NCI-H1417 (cell line): ENCODE measurements at regions not wholly inside any gene's neighbourhood (a gene's known extent, or its start where the extent isn't known, plus 50 kb on each side); places are given as distances from the start of the nearest gene placed in this dataset.
A peak's percentile ranks its signal among the peaks of the same experiment; 100 is the strongest.
"Not testable (repeated sequence)": the region's sequence is repeated elsewhere in the genome, so short reads cannot be mapped to it uniquely, and the experiment has no call there.

Experiments used
- DNase-seq, 3 experiments: peaks; one replicate each; lab custom pipeline; 2025; lab: John Stamatoyannopoulos, UW

DNA sequence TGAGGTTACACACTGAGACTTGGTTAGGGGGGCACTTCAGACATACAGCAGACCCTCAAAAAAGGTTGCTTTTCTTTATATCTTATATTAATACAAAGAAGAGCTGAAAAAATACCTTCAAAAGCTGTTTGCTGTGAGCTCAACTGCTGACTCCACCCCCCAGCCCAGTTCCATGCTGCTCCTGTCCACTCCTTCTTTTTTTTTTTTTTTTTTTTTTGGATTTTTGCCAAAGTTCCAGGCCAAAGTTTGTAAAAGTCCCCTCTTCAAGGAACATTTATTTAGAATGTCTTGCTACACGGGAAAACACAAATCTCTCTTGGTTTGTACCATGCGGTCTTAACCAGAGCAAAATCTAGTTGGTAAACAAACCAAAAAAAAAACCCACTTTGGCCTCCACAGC is 85.3 kb upstream of the AKAP12 start:
- DNase-seq, result peak in 1 of 3 experiments; percentile 41

DNA sequence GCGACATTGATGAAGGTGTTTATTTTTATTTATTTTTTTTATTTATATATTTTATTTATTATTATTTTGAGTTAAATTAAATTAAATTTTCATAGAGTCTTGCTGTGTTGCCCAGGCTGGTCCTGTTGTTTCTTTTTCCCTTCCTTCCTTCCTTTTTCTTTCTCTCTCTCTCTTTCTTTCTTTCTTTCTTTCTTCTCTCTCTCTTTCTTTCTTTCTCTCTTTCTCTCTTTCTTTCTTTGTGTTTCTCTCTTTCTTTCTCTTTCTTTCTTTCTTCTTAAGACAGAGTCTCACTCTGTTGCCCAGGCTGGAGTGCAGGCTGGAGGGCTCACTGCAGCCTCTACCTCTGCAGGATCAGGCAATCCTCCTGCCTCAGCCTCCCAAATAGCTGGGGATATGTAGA is 84.7 kb upstream of the AKAP12 start:
- DNase-seq, result no peak

DNA sequence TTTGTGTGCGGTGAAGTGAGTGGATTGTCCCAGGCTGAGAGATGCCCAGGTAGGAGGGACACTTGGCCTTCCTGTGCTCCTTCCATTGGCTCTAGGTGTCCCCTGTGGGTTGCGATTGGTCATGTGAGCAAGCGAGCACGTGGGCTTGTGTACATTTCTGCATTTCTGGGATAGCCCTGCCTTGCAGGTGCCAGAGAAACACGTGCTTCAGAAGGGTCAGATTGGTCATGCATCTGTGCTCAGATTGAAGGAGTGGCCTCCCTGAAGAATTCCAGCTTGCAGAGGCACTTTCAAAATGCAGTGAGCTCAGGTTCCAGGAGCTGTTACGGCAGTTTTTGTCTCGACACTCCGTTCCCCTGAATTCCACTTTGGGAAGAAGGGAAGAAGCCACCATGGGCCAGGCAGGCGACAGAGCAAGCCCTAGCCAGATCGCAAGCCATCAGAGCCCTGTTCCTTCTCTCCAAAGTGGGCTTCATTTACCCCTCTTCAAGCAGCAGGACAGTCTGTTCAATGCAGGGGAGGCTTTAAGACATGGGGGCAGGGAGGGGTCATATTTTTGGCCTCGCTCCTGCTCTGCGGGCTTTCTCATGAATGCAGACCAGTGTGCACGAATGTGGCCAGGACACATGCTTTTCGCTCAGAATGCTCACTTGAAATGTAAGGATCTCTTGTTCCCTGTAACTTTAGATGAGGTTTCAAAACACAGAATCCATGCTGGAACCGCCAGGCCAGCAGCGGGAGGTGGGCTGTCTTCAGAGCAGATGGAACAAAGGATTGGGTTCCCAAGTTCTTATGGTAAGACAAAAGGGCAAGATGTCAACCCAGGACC is 78.6 kb upstream of the AKAP12 start:
- peak in 1 of 3 experiments; percentile 94 for DNase-seq

DNA sequence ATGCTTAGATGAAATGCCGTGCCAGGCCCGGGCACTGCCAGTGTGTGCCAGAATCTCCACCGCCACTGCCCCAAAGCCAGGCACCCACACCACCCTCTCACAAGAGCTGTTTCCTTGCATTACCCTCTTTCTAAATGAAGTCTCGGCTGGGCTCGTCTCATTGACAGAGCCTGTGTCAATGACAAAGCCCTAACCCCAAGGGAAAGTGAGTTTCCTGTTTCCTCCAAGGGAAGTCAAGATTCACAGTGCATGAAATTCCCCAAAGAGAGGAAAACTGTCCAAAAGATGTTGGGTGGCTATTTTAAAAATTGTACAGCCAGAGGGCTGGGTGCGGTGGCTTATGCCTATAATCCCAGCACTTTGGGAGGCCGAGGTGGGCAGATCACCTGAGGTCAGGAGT is 75.4 kb upstream of the AKAP12 start:
- no peak for DNase-seq

GRCh38 chr6:151166180-151166579 is 73.6 kb upstream of the AKAP12 start:
- DNase-seq, result no peak

DNA sequence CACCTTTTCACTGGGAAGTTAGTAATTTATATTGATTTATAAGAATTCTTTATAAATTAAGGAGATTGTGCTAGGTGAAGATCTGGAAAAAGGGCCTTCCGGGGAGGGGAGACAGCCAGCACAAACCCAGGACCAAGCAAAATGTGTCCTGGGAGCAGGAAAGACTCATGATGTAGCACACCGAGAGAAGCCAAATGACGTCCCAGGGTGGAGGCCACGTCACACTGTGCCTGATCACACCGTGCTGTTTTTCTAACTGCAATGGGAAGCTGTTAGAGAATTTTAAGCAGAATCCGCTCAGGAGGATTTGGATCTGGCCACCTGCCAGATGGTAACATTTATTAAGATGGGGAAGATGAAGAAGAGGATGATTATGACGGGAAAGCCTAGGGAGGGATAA is 72.7 kb upstream of the AKAP12 start:
- DNase-seq, result no peak

GRCh38 chr6:151170622-151171246 is 69.0 kb upstream of the AKAP12 start:
- DNase-seq, result no peak

DNA sequence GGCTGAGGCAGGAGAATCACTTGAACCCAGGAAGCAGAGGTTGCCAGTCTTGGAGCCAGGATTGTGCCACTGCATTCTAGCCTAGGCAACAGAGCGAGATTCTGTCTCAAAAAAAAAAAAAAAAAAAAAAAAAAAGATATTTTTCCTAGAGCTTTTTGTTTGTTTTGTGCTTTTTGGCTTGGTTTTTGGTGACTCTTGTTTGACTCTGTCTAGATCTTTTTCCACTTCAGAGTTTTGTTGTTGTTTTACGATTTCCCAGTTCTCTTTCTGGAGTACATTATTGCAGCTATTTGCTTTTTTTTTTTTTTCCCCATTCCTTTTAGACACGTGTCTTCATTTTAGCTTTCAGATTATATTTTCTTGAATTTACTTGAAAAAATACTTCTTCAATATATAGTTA is 67.0 kb upstream of the AKAP12 start:
- no peak for DNase-seq

- no peak for DNase-seq
Observed at GRCh38 chr6:151175662-151176445, 63.9 kb upstream of the AKAP12 start.

DNA sequence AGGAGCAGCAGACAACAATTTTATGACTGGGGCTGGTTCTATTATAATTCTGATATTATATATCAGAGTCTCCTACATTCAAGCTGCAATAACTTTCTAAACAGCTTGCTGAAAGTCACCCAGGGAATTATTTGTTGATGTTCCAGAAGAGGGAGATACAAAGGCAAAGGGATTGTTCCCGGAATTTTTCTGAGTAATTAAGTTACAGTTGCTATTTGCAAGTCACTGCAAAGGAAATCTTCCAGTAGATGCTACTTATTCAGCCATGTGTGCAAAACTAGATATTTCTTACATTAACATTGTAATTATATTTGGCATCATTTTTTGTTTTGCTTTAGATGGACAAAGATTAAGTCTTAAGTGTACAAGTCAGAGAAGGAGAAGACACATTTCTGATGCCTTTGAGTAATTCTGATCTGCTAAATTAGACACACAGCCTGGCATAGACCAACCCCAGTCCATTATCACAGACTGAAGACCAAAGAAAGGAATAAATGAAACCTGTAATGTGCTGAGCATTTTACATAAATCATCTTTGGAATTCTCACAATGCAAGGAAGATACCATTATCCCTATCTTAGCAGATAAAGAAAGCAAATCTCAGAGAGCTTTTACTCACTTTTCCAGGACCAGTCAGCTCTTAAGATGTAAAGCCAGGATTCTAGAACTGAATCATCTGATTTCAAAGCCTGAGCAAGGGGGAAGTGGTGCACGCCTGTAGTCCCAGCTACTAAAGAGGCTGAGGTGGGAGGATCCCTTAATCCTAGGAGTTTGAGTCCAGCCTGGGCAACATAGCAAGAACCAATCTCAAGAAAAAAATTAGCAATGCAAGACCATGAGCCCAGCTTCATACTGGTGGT is 62.6 kb upstream of the AKAP12 start:
- no peak for DNase-seq

DNA sequence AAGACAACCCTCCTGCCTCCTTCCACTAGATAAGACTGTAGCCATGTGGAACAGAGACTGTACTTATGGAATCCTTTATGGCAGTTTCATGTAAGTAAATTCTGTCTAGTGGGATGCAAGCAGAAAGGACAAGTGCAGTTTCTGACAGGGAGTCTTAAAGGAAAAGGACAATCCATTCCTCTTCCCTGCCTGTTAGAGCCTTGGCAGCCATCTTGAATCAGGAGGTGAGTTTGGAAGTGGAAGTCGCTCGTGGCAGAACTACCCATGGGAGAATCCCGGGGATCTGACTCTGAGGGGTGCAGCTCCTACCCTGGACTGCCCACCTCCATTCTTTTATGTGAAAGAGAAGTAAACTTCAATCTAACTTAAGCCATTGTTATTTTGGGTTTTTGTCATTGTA is 61.4 kb upstream of the AKAP12 start:
- no peak for DNase-seq

- no peak for DNase-seq
Observed at GRCh38 chr6:151179321-151179720, 60.4 kb upstream of the AKAP12 start.

GRCh38 chr6:151180330-151181048 is 59.3 kb upstream of the AKAP12 start:
- DNase-seq, result no peak

GRCh38 chr6:151181706-151182363 is 57.9 kb upstream of the AKAP12 start:
- DNase-seq, result peak in 1 of 3 experiments; percentile 78

GRCh38 chr6:151182958-151183357 is 56.8 kb upstream of the AKAP12 start:
- DNase-seq, result not testable (repeated sequence)

DNA sequence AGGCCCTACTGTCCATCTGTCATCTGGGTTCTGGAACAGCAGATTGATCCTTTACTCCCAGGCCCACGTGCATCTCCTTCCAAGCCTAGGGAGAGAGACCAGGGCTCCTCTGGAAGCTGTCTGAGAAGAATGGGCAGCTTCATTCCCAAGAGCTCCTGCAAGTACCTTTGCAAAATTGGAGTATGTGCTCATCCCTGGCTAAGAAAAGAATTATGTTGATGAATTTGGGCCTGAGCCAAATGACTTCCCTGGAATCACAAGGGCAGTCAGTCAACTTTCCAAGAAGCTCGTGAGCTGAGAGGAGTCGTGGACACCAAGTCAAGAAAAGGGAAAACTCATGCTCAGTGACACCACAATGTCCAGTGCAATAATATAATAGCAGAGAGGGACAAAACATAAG is 54.6 kb upstream of the AKAP12 start:
- no peak for DNase-seq

DNA sequence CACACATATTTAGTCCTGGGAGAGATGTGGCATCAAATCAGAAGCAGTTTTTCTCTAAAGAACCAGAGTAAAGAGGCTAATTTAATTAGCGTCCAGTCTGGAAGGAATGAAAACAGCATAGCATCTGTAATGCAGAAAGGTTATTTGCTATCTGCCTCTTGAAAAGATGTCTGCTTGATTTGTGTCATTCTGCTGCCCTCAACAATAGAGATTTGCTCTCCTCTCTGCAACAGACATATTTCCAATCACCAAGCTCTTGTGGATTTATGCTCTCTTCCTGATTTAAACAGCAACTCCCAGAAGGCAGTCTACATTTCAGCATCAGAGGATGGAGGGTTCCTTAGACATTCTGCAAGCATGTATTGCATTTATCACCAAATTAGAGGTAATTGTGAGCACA is 53.5 kb upstream of the AKAP12 start:
- peak in 2 of 3 experiments; percentile 11 to 69 for DNase-seq

GRCh38 chr6:151186804-151187330 is 52.9 kb upstream of the AKAP12 start:
- DNase-seq, result peak in 1 of 3 experiments; percentile 55
